ENCODE measurements at regions not wholly inside any gene's neighbourhood (a gene's known extent, or its start where the extent isn't known, plus 50 kb on each side); places are given as distances from the start of the nearest gene placed in this dataset.

- Histone ChIP-seq H3K27ac (ENCODE audit: low read depth, low read length, poor library complexity, severe bottlenecking) (no peak overlapping the region), H3K9me3 (ENCODE audit: low read depth, low read length, poor library complexity, severe bottlenecking) (no peaks in the 10 kb centered on the region), H3K4me1 (ENCODE audit: insufficient read depth, low read length, poor library complexity, severe bottlenecking) (no peaks in the 10 kb centered on the region), H3K4me3 (ENCODE audit: low read depth, low read length, poor library complexity, severe bottlenecking) (no peak overlapping the region), H3K36me3 (ENCODE audit: insufficient read depth, low read length, poor library complexity, severe bottlenecking) (no peaks in the 10 kb centered on the region), H3K27me3 (replicated peaks; ENCODE audit: insufficient read depth, low read depth, low read length, poor library complexity) (no peaks in the 10 kb centered on the region)
- intact Hi-C loops (cut with micrococcal nuclease; ENCODE audit: unreplicated experiment): no loop called here
- no TSS peak for BruUV-seq (replicated peaks)
- DNase-seq (ENCODE audit: low spot score): no peak
- CTCF ChIA-PET: no interaction called here
- no peak for TF ChIP-seq CTCF (conservative IDR thresholded peaks at IDR 0.05; ENCODE audit: low read depth, low read length)
- no peak for TF ChIP-seq EZH2 (IDR thresholded peaks at IDR 0.05; ENCODE audit: borderline replicate concordance, low read depth, low read length, poor library complexity, severe bottlenecking)
- POLR2A ChIA-PET (ENCODE audit: low non-redundant PET): no interaction called here
Measured at GRCh38 chr9:79408200-79408599, 163.6 kb upstream of the TLE4 start.

GRCh38 chr9:79408617-79409016 lies 163.1 kb upstream of the TLE4 start:
- H3K27me3 ChIP-seq (replicated peaks; ENCODE audit: insufficient read depth, low read depth, low read length, poor library complexity): no peaks in the 10 kb centered on the region
- no TSS peak for BruUV-seq (replicated peaks)
- H3K9me3 ChIP-seq (ENCODE audit: low read depth, low read length, poor library complexity, severe bottlenecking): no peaks in the 10 kb centered on the region
- H3K27ac ChIP-seq (ENCODE audit: low read depth, low read length, poor library complexity, severe bottlenecking): no peak overlapping the region
- POLR2A ChIA-PET (ENCODE audit: low non-redundant PET): no interaction called here
- no peaks in the 10 kb centered on the region for H3K4me1 ChIP-seq (ENCODE audit: insufficient read depth, low read length, poor library complexity, severe bottlenecking)
- CTCF ChIA-PET: no interaction called here
- DNase-seq (ENCODE audit: low spot score): no peak
- TF ChIP-seq CTCF (conservative IDR thresholded peaks at IDR 0.05; ENCODE audit: low read depth, low read length): no peak
- no peaks in the 10 kb centered on the region for H3K36me3 ChIP-seq (ENCODE audit: insufficient read depth, low read length, poor library complexity, severe bottlenecking)
- intact Hi-C loops (cut with micrococcal nuclease; ENCODE audit: unreplicated experiment): no loop called here
- H3K4me3 ChIP-seq (ENCODE audit: low read depth, low read length, poor library complexity, severe bottlenecking): no peak overlapping the region

DNA sequence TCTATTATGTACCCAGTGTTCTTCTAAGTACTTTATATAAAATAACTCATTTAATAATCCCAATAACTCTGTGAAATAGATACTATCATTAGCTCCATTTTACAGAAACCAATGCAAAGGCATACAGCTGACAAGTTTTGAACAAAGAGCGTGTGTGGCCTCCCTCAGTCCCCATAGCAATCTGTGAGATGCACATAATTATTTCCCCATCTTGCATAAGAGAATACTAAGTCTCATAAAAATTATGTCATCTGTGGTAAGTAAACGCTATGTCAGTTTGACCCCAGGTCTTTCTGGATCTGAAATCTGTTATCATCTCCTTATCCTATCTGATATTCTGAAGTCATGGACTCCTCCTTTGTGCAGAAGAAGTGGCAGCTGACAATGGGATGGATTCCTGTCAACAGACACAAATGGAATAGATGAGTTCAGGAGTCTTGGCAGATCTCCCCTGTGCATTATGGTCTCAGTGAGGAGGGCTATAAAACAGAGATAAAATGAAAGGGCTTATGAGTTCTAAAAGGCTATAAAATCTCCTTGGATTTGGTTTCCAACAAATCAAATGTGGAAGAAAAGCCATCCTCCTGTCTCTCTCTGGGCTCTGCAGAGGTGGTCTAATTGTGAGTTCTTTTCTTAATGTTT lies 162.5 kb upstream of the TLE4 start:
- CTCF ChIA-PET: no interaction called here
- H3K27ac ChIP-seq (ENCODE audit: low read depth, low read length, poor library complexity, severe bottlenecking): no peak overlapping the region
- H3K9me3 ChIP-seq (ENCODE audit: low read depth, low read length, poor library complexity, severe bottlenecking): no peaks in the 10 kb centered on the region
- DNase-seq (ENCODE audit: low spot score): no peak
- POLR2A ChIA-PET (ENCODE audit: low non-redundant PET): no interaction called here
- BruUV-seq (replicated peaks): no TSS peak
- no peaks in the 10 kb centered on the region for H3K4me1 ChIP-seq (ENCODE audit: insufficient read depth, low read length, poor library complexity, severe bottlenecking)
- H3K36me3 ChIP-seq (ENCODE audit: insufficient read depth, low read length, poor library complexity, severe bottlenecking): no peaks in the 10 kb centered on the region
- no peak overlapping the region for H3K4me3 ChIP-seq (ENCODE audit: low read depth, low read length, poor library complexity, severe bottlenecking)
- TF ChIP-seq CTCF (conservative IDR thresholded peaks at IDR 0.05; ENCODE audit: low read depth, low read length): no peak
- no peak for TF ChIP-seq EZH2 (IDR thresholded peaks at IDR 0.05; ENCODE audit: borderline replicate concordance, low read depth, low read length, poor library complexity, severe bottlenecking)
- H3K27me3 ChIP-seq (replicated peaks; ENCODE audit: insufficient read depth, low read depth, low read length, poor library complexity): no peaks in the 10 kb centered on the region
- intact Hi-C loops (cut with micrococcal nuclease; ENCODE audit: unreplicated experiment): no loop called here

Measured in A673 (cell line).